T-helper 2 cell treated with Interferon-gamma antibody and Interleukin-4, amounts not matched to agents 5 μg/mL and 100 μg/mL, for 36 hours (primary cell): ENCODE measurements at regions not wholly inside any gene's neighbourhood (a gene's known extent, or its start where the extent isn't known, plus 50 kb on each side); places are given as distances from the start of the nearest gene placed in this dataset.

Experiments used
- DNase-seq: peaks from one replicate; pipeline ENCODE4 v3.0.0; 2021; ENCODE audit warnings: low spot score
- H3K27ac Mint-ChIP-seq: one replicate; pipeline ENCODE4 v1.8.0; 2021; ENCODE audit warnings: mild to moderate bottlenecking, mixed read lengths
- H3K27me3 Mint-ChIP-seq: one replicate; pipeline ENCODE4 v1.8.0; 2021; ENCODE audit warnings: low read depth, mixed read lengths
- H3K36me3 Mint-ChIP-seq: one replicate; pipeline ENCODE4 v1.8.0; 2021; ENCODE audit warnings: low read depth, mixed read lengths
- H3K4me1 Mint-ChIP-seq: one replicate; pipeline ENCODE4 v1.8.0; 2021; ENCODE audit warnings: low read depth, mixed read lengths
- H3K4me3 Mint-ChIP-seq: one replicate; pipeline ENCODE4 v1.8.0; 2022; ENCODE audit warnings: mild to moderate bottlenecking, moderate library complexity, mixed read lengths
- H3K9me3 Mint-ChIP-seq: one replicate; pipeline ENCODE4 v1.8.0; 2021; ENCODE audit warnings: mixed read lengths

DNA sequence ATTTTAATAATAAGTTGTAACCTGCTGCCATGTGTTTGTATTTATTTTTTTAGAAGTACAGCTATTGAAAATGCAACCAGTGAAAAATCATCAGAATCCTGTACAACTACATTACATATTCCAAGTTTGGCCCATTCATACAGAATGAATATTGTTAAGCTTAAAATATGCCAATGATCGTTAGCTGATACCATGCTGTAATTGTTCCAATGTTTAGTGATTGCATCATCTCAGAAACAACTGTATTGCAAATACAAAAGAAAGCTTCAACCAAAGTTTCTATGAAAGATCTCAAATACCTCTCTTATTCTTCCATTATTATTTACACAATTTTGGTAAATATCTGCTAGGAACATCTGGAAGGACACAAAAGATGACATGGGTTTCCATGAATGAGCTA, 51.6 kb upstream of the ALCAM start:
- H3K27ac Mint-ChIP-seq, result no peak overlapping the region
- H3K4me3 Mint-ChIP-seq, result no peak overlapping the region
- no peaks in the 10 kb centered on the region for H3K9me3 Mint-ChIP-seq
- H3K36me3 Mint-ChIP-seq, result no peaks in the 10 kb centered on the region
- no peaks in the 10 kb centered on the region for H3K4me1 Mint-ChIP-seq
- DNase-seq, result no peak
- H3K27me3 Mint-ChIP-seq, result peaks cover 2% of the 10 kb centered on the region

DNA sequence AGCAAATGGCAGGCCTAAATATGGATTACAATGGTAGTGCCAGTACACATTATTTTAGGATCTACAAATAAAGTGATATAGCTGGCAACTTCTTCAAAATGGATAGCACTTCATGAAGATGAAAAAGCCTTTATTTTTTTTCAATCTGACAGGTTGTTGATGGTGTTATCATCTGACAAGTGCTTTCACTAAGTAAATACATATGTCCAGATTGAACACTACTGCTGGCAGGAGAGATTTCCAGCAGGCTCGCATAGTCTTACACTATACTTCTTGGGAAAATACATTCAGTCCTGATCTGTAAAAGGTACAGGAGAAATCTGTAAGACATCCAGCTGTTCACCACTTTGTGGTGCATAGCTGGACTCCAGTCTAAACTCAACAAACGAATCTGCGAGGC, 50.9 kb upstream of the ALCAM start:
- DNase-seq, result no peak
- no peak overlapping the region for H3K27ac Mint-ChIP-seq
- no peaks in the 10 kb centered on the region for H3K36me3 Mint-ChIP-seq
- no peaks in the 10 kb centered on the region for H3K4me1 Mint-ChIP-seq
- H3K9me3 Mint-ChIP-seq, result no peaks in the 10 kb centered on the region
- no peak overlapping the region for H3K4me3 Mint-ChIP-seq
- H3K27me3 Mint-ChIP-seq, result peaks cover 2% of the 10 kb centered on the region

DNA sequence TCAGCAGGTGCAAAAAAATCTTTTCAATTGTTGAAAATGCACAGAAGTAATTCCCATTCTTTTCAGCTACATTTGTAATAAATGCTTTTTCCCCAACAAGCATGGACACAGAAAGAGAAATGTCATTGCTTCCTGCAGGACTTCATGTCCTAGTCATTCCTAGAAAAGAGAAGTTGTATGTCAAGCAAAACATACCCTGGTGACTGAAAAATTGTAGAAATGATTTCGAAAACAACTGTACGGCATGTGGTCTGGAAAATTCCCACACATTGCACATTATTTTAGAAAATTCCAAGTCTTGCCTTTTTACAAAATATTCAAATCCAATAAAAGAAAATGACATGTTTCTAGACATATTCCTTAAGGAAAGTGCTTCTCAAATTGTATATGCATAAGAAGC, 50.4 kb upstream of the ALCAM start:
- Mint-ChIP-seq H3K4me3 (no peak overlapping the region), H3K36me3 (no peaks in the 10 kb centered on the region), H3K4me1 (no peaks in the 10 kb centered on the region), H3K9me3 (no peaks in the 10 kb centered on the region), H3K27me3 (peaks cover 2% of the 10 kb centered on the region), H3K27ac (no peak overlapping the region)
- DNase-seq, result no peak
